ENCODE measurements at regions not wholly inside any gene's neighbourhood (a gene's known extent, or its start where the extent isn't known, plus 50 kb on each side); places are given as distances from the start of the nearest gene placed in this dataset.

DNA sequence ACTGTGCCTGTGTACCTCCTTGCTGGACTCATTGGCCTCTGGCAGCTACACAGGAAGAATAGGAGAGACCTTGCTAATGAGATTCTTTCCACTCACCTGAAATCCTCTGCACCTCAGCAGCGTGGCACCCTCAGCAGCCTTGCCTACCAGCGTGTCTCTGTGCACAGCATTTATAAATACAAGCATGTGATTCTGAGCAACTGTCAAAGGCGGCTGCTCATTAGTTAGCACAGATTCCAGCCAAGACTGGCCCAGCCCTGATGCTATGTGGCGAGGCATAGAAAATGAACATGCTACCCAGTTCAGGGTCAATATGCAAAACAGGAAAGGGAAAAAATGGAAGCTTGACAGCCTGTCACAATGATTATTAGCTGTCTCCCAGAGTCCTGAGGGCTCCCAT is 298.0 kb downstream of the C4orf33 start:
- DNase-seq (ENCODE audit: low spot score in 2 of 2), result no peak
- FAIRE-seq, result no peak

DNA sequence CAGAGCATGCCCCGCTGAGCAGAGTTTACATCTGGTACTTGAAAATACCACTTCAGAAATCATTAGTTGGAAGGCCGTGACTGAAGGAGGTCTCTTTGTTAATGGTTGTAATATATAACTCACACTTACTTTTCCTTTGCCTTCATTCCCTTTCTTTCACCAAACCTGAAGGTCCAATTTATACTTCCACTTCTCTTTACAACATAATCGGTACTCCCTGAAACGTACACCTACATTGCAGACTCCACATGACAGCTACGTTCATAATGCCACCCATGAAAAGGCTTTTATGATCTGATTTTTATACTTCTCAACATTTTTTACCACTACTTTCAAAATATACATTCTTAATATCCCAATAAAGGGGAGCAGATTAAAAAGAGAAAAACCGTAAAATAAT is 298.7 kb downstream of the C4orf33 start:
- no peak for FAIRE-seq
- DNase-seq (ENCODE audit: low spot score in 2 of 2), result no peak

DNA sequence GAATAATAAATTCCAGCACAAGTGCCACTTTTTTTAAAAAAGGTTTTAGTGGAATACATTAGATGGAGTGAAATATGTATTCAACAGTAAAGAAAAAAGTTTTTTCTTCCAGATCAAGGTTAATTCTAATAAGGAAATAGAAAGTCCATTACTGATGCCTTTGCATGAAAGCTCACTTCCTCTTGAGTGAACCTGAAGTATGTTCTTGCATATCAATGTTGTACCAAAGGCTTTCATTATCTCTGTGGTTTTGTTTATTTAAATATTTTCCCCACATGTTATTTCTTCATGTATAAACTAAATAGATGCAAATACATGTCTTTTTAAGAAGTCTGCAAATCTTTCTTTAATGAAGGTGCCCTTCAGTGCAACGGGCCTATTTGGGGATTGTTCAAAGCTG is 307.9 kb downstream of the C4orf33 start:
- FAIRE-seq (no peak), DNase-seq (ENCODE audit: low spot score in 2 of 2) (no peak)

DNA sequence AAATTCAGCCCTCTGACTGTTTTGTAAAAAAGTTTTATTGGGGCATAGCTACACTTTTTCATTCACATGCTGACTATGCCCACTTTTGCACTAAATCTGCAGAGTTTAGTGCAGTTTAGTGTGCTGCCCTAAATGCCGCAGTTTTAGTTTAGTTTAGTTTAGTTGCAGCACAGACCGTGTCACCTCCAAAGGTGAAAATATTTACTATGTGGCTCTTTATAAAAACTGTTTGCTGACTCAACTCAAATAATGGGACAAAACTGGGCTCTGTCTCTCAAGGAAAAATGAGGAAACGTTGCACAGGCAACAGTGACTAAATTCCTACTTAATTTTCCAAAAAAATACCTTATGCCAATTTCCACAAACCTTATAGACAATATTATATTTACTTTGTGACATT is 314.2 kb downstream of the C4orf33 start:
- DNase-seq (ENCODE audit: low spot score in 2 of 2), result no peak
- FAIRE-seq, result no peak

DNA sequence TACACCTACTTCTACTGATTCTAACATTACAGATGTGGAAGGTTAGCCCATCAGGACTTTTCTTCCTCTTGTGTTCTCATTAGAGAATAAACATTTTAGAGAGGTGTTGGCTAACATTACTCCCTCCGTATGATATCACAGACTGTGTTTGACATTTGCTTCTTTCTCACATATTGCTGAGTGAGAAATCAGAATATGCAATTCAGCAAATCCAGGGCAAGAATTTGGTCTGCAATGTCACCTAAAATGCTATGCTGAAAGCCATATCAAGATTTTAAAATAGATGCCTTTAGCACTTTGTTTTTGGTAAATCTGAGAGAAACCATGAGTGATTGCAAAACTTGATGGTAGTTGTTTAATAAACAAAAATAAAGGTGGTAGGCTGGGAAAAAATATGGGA is 319.1 kb downstream of the C4orf33 start:
- DNase-seq (ENCODE audit: low spot score in 2 of 2), result no peak
- FAIRE-seq, result no peak

DNA sequence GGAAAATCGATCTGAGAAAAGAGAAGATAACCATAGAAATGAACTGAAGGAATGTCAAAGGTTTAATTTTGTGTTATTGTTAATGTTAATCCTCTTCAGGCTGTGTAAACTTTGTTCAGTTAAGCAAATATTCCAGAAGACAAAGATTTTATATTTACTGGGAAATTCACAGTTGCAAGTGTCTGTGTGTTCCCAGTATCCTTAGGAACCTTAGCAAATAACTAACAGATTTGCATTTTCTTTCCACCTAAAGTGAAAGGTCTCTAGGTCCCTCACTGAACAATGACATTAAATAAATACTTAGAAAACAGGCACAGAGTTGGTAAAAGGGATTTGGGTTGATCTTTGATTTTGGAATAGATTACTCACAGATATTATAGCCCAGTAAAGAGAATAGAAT is 324.7 kb downstream of the C4orf33 start:
- no peak for DNase-seq (ENCODE audit: low spot score in 2 of 2)
- FAIRE-seq, result no peak

DNA sequence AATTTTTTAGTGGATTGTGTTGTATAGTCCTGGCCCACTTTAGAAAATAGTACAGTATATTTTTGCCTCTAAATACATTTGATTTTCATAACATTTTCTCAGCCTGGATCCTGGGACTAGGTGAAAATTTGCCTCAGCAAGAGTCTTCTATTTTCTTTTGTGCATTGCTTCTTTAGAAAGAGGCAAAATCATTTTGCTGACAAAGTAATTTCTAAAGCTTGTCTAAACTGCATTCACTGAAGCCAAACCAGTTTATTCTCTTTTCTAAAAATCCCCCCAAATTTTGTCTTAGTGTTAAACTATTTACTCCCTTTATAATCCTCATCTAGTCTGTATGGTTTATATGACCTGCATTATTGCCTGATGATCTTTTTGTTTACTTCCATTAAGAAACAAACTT is 326.3 kb downstream of the C4orf33 start:
- FAIRE-seq (no peak), DNase-seq (ENCODE audit: low spot score in 2 of 2) (no peak)

DNA sequence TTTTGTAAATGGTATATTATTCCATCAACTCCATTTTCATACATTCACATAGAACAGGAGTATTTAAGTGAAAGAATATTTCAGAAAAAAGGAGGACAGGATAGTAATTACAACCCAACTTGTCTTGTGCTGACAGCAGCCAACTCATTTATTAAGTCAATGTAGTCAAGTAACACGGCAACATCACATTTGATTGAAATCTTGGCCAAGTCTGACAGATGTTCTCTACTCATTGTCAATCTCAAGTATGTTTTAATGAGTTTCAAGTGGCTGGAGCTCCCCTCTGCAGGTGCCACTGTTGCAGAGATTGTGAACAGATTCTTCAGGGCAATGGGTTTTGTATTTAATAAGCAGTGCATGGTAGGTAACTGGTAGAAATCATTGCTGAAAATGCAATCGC is 332.5 kb downstream of the C4orf33 start:
- FAIRE-seq (no peak), DNase-seq (ENCODE audit: low spot score in 2 of 2) (no peak)

DNA sequence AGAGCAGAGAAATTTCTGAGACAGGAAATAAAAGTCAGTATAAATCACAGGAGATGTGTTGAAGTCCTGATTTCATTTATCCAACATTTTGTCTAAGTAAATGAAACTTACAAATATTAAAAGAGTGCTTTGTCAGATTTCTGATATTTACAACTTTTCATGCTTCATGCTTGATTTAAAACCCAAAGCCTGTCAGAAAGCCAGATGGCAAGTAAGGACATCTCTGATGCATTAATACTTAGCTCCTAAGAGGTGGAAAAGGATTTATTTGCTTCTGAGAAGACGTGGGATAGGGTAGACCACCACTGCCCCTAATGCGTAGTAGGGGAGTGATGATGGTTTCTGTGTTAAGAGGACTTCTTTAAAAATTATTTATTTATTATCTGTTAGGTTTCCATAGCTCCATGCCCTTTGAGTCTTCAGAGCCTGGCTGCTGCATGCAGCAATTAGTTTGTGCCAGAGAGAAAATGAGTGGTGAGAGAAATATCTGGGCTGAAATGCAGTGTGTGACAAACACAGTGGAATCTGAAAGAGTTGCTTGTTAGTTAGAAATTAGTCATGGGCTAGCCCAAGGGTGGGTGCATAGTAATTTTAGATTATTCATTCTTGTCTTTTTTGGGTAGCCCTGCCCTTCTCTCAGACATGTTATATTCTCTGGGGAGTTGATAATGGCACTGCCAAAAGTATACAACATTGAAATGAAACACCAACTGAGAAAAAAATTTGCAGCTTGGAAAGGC is 333.8 kb downstream of the C4orf33 start:
- no peak for FAIRE-seq

DNA sequence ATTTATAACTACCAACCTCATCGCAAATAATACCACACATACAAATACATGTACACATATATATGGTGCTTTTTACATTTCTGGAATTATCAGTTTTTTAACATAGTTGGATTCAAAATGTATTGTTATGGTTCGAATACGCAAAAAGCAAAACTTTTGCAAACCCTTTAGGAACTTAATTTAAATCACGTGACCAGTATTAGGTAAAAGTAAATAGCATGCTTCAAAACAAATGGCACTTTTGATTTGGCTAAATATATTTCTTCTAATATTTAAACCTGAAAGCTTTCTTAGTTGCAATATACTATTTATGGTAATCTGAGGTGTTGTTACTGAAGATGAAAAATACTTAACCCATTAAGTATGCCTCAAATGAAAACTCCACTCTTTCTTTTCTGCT is 341.4 kb downstream of the C4orf33 start:
- FAIRE-seq, result no peak
- no peak for DNase-seq (ENCODE audit: low spot score in 2 of 2)

More for the DNA sequence above, 333.8 kb downstream of the C4orf33 start:
- no peak for DNase-seq (ENCODE audit: low spot score in 2 of 2)

DNA sequence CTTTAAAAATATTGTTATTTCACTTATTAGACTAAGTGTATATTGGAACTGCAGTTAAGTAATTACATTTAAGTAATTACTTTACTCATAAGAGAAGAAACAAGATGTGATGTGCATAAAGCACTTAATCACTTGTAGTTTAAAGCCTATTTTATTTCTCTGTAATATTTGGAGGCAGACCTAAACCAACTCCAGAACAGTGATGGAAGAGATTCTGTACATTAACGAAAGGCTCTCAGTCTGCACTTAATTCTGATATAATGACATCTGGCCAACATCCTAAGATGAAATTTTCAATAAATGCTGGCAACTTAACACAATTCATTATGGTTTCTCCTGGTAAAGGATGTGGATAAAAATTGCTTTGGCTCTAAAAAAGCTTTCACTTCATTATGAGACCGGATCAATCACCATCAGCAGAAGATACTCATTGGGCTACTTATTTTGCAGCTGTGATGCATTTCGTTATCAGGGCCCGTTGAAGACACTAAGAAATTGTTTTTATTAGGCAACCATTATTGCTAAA is 342.6 kb downstream of the C4orf33 start:
- DNase-seq (ENCODE audit: low spot score in 2 of 2) (no peak), FAIRE-seq (no peak)

DNA sequence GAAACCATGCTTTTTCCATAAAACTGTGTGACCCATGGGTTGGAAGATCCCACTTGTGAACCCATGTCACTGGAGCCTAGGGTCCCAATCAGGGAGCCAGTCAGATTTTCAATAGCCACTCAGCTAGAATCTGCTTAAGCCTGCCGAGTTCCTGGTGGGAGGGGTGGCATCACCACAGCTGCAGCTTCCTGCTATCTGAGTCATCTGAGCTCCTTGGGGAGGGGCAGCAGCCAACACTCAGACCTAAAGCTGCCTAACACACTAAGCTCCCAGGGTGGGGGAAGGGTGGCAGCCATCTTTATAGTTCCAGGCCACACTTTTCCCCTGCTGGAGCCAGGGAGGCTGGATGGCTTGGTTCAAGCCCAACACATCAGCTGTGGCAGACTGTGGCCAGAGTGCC is 350.1 kb downstream of the C4orf33 start:
- no peak for FAIRE-seq
- no peak for DNase-seq (ENCODE audit: low spot score in 2 of 2)

DNA sequence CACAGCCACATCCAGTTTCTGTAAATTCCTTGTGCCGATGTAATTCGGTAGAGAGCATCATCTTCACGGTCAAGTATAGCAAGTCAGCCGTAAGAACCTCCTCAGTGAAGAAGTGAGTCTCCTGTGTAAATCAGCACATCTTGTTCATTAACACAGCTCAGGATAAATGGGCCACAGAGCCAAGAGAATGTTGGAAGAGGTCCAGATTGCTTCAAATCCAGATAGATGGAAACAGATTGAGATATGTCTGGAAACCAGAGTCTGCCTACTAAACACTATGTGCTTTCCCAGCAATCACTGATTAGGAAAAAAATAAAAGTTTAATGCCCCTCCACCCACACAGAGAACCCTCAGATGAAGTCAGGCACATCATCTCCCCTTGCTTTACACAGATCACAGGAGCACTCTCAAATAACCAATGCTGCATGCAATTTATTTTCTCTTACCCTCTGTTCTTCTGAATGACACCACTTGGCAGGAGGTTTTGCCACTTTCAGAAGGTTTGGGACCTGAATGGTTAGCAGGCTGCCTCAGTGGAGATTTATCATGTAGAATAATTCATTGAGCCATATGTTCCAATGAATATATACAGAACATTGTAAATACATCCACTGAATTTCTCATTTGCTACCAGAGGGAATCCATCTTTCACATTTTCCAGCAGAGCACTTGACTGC is 357.7 kb downstream of the C4orf33 start:
- DNase-seq (ENCODE audit: low spot score in 2 of 2) (no peak), FAIRE-seq (no peak)

DNA sequence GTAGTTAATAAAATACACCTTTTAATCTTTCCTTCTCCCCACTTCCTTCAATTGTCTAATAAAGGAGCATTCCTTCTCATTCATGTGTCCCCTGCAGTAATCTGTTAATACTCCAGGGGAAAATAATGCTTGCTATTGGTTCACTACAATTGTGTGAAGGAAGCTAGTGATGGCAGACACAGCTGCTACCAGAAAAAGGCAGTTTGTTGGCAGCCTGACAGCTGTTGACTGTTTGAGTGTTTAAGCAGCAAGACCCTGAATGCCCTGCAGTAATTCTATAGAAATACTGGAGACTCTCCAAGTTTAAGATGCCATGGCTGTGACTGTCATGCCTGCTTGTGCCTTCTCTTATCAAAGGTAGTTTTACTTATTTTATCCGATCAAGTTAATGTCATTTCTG is 359.5 kb downstream of the C4orf33 start:
- no peak for DNase-seq (ENCODE audit: low spot score in 2 of 2)
- no peak for FAIRE-seq

DNA sequence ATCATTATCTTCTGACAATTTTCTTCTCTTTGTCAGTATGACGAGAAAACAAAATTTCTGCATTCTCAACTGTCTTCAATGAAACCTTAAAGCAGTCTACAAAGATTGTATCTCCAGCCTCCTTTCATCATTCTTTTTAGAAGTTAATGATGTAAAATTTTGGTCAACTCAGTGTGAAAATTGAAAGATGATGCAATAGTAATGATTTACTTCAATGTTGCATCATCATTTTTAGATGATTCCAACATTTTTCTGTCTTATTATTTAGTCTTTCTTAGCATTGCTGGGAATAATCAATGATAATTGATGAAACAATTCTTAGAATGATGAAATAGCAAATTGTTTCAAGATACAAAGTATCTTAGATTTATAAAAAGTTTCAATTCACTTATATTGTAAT is 372.7 kb downstream of the C4orf33 start:
- DNase-seq (ENCODE audit: low spot score in 2 of 2), result no peak
- no peak for FAIRE-seq

DNA sequence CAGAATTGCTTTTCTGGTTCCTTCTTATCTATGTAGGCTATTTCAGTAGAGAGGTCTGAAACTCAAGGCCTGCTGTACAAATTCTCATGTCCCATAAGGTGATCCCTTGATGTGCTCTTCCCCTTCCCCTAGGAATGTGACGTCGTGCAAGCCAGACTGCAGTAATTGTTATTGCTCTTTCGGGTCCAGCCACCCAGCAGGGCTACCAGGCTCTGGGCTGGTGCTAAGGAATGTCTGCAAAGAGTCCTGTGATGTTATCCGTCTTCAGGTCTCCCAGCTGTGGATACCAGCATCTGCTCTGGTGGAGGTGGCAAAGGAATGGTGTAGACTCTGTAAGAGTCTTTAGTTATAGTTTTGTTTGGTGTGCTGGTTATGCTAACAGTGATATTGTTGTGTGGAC is 378.7 kb downstream of the C4orf33 start:
- DNase-seq (ENCODE audit: low spot score in 2 of 2) (no peak), FAIRE-seq (no peak)

DNA sequence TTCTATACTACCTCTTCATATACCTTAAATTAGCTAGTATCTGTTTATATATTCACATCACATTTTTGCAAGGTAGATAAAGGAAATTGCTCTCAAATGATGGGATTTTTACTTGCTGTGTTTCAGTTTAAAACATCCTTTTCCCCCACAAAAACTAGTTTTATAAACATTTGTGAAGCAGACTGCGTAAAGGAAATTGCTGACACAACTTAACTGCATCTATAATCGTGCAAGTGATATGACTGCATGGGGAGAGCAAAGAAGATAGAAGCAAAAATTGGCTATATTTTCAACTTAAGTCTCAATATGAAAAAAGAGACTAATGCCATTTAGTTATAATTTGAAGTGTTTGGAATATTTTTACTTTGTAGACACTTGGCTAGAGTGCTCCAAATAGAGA is 385.2 kb downstream of the C4orf33 start:
- FAIRE-seq, result no peak
- DNase-seq (ENCODE audit: low spot score in 2 of 2), result no peak

DNA sequence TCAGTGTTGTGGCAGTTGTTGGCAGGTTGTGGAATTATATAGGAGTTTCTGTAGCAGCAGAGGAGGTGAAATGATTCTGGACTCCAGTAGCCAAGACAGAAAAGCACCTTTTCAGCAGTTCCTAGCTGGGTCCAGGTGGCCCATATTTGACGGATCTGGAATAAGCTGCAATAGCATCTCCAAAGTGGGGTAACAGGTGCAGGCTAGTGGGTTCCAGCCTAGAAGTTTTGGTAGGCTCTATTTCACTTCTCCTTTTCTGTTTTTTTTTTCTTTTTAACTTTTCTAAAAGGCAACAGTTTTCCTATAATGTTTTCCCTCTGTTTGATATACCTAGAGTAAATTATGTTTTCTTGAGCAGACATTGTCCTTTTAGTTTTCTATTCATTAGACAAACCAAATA is 392.5 kb downstream of the C4orf33 start:
- FAIRE-seq (no peak), DNase-seq (ENCODE audit: low spot score in 2 of 2) (no peak)

DNA sequence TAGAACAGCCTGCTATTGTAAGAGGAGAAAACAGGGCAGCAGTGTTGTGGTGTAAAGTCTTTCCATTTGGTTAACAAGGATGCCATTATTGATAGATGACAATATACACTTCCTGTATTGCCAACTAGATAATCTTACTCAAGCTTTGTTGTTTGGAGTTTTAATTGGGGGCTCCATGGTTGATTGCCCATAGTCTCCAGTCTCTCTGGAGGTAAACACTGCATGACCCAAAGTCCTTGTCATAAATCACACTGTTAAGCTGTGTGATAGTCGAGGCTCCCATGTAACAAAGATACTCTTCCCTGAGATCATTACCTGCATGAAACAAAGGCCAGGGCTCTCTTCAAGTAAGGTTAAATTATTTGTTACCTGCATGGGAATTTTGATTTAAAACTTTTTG is 394.6 kb downstream of the C4orf33 start:
- FAIRE-seq, result no peak
- DNase-seq (ENCODE audit: low spot score in 2 of 2), result no peak

DNA sequence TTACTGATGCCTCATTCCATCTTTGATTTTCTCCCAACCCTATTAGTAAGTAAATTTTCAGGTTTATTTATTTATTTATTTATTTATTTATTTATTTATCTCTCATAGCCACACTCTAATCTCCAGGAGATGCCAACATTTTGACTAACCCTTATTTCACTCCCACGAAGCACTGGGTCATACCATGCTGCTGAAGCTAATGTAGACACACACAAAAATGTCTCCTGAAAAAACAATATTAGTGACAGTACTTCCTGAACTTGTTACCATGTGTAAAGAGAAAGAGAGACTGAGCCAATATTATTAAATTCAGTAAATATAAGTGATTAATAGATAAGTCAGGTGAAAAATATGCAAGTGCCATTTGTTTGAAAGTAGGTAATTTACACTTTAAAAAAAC is 402.7 kb downstream of the C4orf33 start:
- DNase-seq (ENCODE audit: low spot score in 2 of 2), result no peak
- no peak for FAIRE-seq

DNA sequence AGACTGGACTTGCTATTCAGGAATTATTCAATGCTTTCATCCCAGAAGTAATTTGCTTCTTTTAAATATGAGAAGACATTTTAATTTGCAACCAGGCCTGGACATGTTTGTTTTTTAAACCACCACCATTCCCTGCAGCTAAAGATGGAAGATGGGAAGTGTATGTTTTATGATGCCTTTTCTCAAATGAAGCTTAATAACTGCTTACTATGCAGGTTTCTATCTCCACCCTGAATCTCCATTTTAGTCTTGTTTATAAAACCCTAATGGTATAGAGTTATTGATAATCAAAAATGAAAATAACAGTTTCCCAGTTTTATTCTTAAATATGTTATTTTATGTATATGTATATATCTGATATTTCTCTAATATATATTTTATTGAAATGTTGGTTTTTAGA is 418.9 kb downstream of the C4orf33 start:
- FAIRE-seq, result peak; percentile 8

DNA sequence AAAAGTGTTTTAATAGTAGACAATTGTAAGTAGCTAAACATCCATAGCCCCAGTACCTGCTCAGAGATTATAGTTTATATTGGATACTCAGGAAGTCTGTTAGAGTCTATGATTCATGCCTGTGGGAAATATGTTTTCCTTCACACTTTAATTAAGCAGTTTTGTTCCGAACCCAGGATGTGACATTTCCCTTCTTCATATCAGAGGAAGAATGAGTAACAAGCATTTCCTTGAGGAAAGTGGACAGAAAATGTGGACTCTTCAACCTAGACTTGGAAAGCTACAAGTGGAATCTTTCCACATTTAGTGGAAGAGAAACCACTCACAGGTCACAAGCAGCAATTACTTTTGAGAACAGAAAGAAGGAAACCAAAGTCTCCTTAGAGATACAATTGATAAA is 419.4 kb downstream of the C4orf33 start:
- FAIRE-seq (no peak), DNase-seq (ENCODE audit: low spot score in 2 of 2) (no peak)

More for the DNA sequence above, 418.9 kb downstream of the C4orf33 start:
- no peak for DNase-seq (ENCODE audit: low spot score in 2 of 2)
